Heart left ventricle (tissue), 13 donors: ENCODE measurements at regions not wholly inside any gene's neighbourhood (a gene's known extent, or its start where the extent isn't known, plus 50 kb on each side); places are given as distances from the start of the nearest gene placed in this dataset.
"Not testable (repeated sequence)": the region's sequence is repeated elsewhere in the genome, so short reads cannot be mapped to it uniquely, and the experiment has no call there.

Experiments used
- POLR2A ChIP-seq, 2 donors: fragments of 450-650 bp; IDR thresholded peaks; one replicate each; pipeline ENCODE4 v1.6.1; 2017; ENCODE audit warnings: antibody characterized with exemption in 2 of 2, mild to moderate bottlenecking in 2 of 2, moderate library complexity in 2 of 2
- TF ChIP-seq, protein P1 (sequence below), 12 donors: fragments of 200-600 bp; sonication (generic) in 4 of 12; IDR thresholded peaks; one replicate each; pipeline versions ENCODE4 v1.5.0 to v1.8.0; 2018 to 2022; ENCODE audit warnings: antibody characterized with exemption in 12 of 12, mild to moderate bottlenecking in 5 of 12
- donor health status: ischemic (EF 13 %, LVEDD 7.1; RV severe dilation, severe dysfunction).
- donor health status: DM: no; HTN: yes; CAD: no.
- donor health status: DM: no; HTN: no; CAD: no.
- donor health status: ischemic (EF 25% LVEDD 6.9; RV normal size, moderate dysfunction).
- donor health status: ischemic (EF 25% LVEDD 5.7; RV mildly dilated, moderate dysfunction).
- donor health status: ischemic (EF 35%, LVEDD 5.7; RV mildly dilated, moderate dysfunction).
- donor health status: nonischemic (EF 11% LVEDD 7.7; RV severe dilation, severe dysfunction).
- donor health status: DM: yes; HTN: yes; CAD: no.
- donor health status: PGD.
- donor health status: ischemic (EF 29% LVEDD 5.4; RV normal size, mild dysfunction).
- donor health status: nonischemic (EF 23%, LVEDD 6.1; RV moderate dilation, normal function).

GRCh38 chr9:42508111-42508510 lies 324.7 kb downstream of the SPATA31A6 start:
- TF ChIP-seq, protein P1, sequence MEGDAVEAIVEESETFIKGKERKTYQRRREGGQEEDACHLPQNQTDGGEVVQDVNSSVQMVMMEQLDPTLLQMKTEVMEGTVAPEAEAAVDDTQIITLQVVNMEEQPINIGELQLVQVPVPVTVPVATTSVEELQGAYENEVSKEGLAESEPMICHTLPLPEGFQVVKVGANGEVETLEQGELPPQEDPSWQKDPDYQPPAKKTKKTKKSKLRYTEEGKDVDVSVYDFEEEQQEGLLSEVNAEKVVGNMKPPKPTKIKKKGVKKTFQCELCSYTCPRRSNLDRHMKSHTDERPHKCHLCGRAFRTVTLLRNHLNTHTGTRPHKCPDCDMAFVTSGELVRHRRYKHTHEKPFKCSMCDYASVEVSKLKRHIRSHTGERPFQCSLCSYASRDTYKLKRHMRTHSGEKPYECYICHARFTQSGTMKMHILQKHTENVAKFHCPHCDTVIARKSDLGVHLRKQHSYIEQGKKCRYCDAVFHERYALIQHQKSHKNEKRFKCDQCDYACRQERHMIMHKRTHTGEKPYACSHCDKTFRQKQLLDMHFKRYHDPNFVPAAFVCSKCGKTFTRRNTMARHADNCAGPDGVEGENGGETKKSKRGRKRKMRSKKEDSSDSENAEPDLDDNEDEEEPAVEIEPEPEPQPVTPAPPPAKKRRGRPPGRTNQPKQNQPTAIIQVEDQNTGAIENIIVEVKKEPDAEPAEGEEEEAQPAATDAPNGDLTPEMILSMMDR (IDR thresholded peaks at IDR 0.05): not testable (repeated sequence)
- TF ChIP-seq POLR2A (IDR thresholded peaks at IDR 0.05): not testable (repeated sequence)
